Stimulated activated CD8-positive, alpha-beta memory T cell treated with anti-CD3 and anti-CD28 coated beads, Interleukin-7, amount 100 ng/mL, for 1 hour (primary cell): ENCODE measurements at regions not wholly inside any gene's neighbourhood (a gene's known extent, or its start where the extent isn't known, plus 50 kb on each side); places are given as distances from the start of the nearest gene placed in this dataset.

ENCODE experiments used
- DNase-seq, 2 donors: peaks; one replicate each; pipeline ENCODE4 v3.0.0-alpha.2; 2020; ENCODE audit warnings: low read depth in 2 of 2

- no peak for DNase-seq
Measured at GRCh38 chr15:93722165-93722564, 509.2 kb upstream of the MCTP2 start.

- no peak for DNase-seq
Measured at GRCh38 chr15:93720607-93721006, 510.8 kb upstream of the MCTP2 start.

GRCh38 chr15:93719921-93720351 is 511.4 kb upstream of the MCTP2 start:
- DNase-seq: no peak

GRCh38 chr15:93716615-93717231 is 514.6 kb upstream of the MCTP2 start:
- DNase-seq: no peak

- no peak for DNase-seq
Measured at GRCh38 chr15:93709708-93710107, 521.7 kb upstream of the MCTP2 start.

- no peak for DNase-seq
Measured at GRCh38 chr15:93708724-93709445, 522.5 kb upstream of the MCTP2 start.

GRCh38 chr15:93707751-93708150 is 523.6 kb upstream of the MCTP2 start:
- no peak for DNase-seq

GRCh38 chr15:93706495-93707292 is 524.7 kb upstream of the MCTP2 start:
- DNase-seq: no peak

GRCh38 chr15:93705753-93706455 is 525.5 kb upstream of the MCTP2 start:
- DNase-seq: no peak

GRCh38 chr15:93703092-93703739 is 528.1 kb upstream of the MCTP2 start:
- no peak for DNase-seq

- no peak for DNase-seq
Measured at GRCh38 chr15:93700051-93700450, 531.3 kb upstream of the MCTP2 start.

- DNase-seq: no peak
Measured at GRCh38 chr15:93694033-93694432, 537.3 kb upstream of the MCTP2 start.

GRCh38 chr15:93683651-93684050 is 547.7 kb upstream of the MCTP2 start:
- no peak for DNase-seq

GRCh38 chr15:93671387-93671943 is 559.9 kb upstream of the MCTP2 start:
- DNase-seq: no peak

- no peak for DNase-seq
Measured at GRCh38 chr15:93670931-93671330, 560.4 kb upstream of the MCTP2 start.

GRCh38 chr15:93664213-93664956 is 567.0 kb upstream of the MCTP2 start:
- DNase-seq: no peak

GRCh38 chr15:93662162-93662885 is 569.0 kb upstream of the MCTP2 start:
- no peak for DNase-seq

GRCh38 chr15:93658026-93658816 is 569.2 kb upstream of the RGMA start:
- no peak for DNase-seq

GRCh38 chr15:93656041-93656440 is 567.0 kb upstream of the RGMA start:
- no peak for DNase-seq
